ENCODE measurements at regions not wholly inside any gene's neighbourhood (a gene's known extent, or its start where the extent isn't known, plus 50 kb on each side); places are given as distances from the start of the nearest gene placed in this dataset.

DNA sequence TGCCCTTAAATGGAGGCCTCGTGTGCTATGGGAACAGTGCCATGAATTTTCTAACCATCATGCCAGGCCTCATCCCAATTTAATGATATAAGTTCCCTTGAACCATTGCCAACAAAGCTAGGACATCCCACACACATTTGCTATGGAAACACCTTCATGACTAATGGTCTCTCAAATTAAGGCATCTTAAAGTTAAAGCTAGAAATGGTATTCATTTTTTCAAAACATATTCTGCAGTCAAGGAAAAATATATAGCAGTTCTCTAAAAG lies 117.3 kb downstream of the BTG1 start:
- TF ChIP-seq, protein P1, sequence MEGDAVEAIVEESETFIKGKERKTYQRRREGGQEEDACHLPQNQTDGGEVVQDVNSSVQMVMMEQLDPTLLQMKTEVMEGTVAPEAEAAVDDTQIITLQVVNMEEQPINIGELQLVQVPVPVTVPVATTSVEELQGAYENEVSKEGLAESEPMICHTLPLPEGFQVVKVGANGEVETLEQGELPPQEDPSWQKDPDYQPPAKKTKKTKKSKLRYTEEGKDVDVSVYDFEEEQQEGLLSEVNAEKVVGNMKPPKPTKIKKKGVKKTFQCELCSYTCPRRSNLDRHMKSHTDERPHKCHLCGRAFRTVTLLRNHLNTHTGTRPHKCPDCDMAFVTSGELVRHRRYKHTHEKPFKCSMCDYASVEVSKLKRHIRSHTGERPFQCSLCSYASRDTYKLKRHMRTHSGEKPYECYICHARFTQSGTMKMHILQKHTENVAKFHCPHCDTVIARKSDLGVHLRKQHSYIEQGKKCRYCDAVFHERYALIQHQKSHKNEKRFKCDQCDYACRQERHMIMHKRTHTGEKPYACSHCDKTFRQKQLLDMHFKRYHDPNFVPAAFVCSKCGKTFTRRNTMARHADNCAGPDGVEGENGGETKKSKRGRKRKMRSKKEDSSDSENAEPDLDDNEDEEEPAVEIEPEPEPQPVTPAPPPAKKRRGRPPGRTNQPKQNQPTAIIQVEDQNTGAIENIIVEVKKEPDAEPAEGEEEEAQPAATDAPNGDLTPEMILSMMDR (IDR thresholded peaks at IDR 0.05 in 8 of 11, conservative IDR thresholded peaks at IDR 0.05 in 3 of 11): no peak
- TF ChIP-seq POLR2A (IDR thresholded peaks at IDR 0.05) (no peak), POLR2AphosphoS5 (IDR thresholded peaks at IDR 0.05) (no peak)
